H9 (cell line): ENCODE measurements at regions not wholly inside any gene's neighbourhood (a gene's known extent, or its start where the extent isn't known, plus 50 kb on each side); places are given as distances from the start of the nearest gene placed in this dataset.

Source experiments
- DNase-seq: peaks from one replicate; pipeline ENCODE4 v3.0.0-alpha.2; 2017
- H2AFZ ChIP-seq: one replicate; pipeline ENCODE4 v1.6.1; 2013; ENCODE audit warnings: mild to moderate bottlenecking, low read length, control low read depth, moderate library complexity
- H2AK5ac ChIP-seq: 2 replicates; pipeline ENCODE4 v1.6.1; 2013; ENCODE audit warnings: low read length, control low read depth, mixed read lengths; ENCODE audit not compliant: insufficient read length
- H2BK120ac ChIP-seq: one replicate; pipeline ENCODE4 v1.6.1; 2013; ENCODE audit warnings: low read depth, mild to moderate bottlenecking, low read length, control low read depth, inconsistent platforms; ENCODE audit not compliant: poor library complexity, severe bottlenecking
- H2BK12ac ChIP-seq: 2 replicates; pipeline ENCODE4 v1.6.1; 2013; ENCODE audit warnings: low read length, control low read depth, mixed read lengths, low read depth; ENCODE audit not compliant: insufficient read length
- H2BK15ac ChIP-seq: 2 replicates; pipeline ENCODE4 v1.6.1; 2013; ENCODE audit warnings: low read depth, low read length, control low read depth
- H2BK20ac ChIP-seq: one replicate; pipeline ENCODE4 v1.6.1; 2013; ENCODE audit warnings: low read depth, mild to moderate bottlenecking, low read length, control low read depth, inconsistent platforms; ENCODE audit not compliant: poor library complexity, severe bottlenecking
- H2BK5ac ChIP-seq: 2 replicates; pipeline ENCODE4 v1.6.1; 2013; ENCODE audit warnings: low read length, control low read depth, mixed read lengths; ENCODE audit not compliant: insufficient read length
- H3K14ac ChIP-seq: 2 replicates; pipeline ENCODE4 v1.6.1; 2013; ENCODE audit warnings: low read length, control low read depth; ENCODE audit not compliant: insufficient read depth
- H3K18ac ChIP-seq: 2 replicates; pipeline ENCODE4 v1.6.1; 2013; ENCODE audit warnings: low read depth, mild to moderate bottlenecking, mixed read lengths, low read length, control low read depth; ENCODE audit not compliant: insufficient read length
- H3K23ac ChIP-seq: 2 replicates; pipeline ENCODE4 v1.6.1; 2013; ENCODE audit warnings: low read length, control low read depth, mixed read lengths, low read depth; ENCODE audit not compliant: insufficient read length
- H3K23me2 ChIP-seq: 2 replicates; pipeline ENCODE4 v1.6.1; 2013; ENCODE audit warnings: low read depth, mild to moderate bottlenecking, mixed read lengths, low read length, control low read depth; ENCODE audit not compliant: insufficient read length, poor library complexity, severe bottlenecking
- H3K27ac ChIP-seq: 2 replicates; pipeline ENCODE4 v1.5.1; 2013; ENCODE audit warnings: low read length, control low read depth, mixed read lengths, low read depth; ENCODE audit not compliant: insufficient read length
- H3K27me3 ChIP-seq: 2 replicates; pipeline ENCODE4 v1.6.1; 2013; ENCODE audit warnings: low read length, control low read depth, inconsistent platforms; ENCODE audit not compliant: insufficient read depth
- H3K4ac ChIP-seq: 2 replicates; pipeline ENCODE4 v1.6.1; 2013; ENCODE audit warnings: low read depth, mild to moderate bottlenecking, control low read depth, inconsistent platforms, low read length, moderate library complexity
- H3K4me1 ChIP-seq: 2 replicates; pipeline ENCODE4 v1.6.1; 2013; ENCODE audit warnings: low read length, control low read depth, inconsistent platforms; ENCODE audit not compliant: insufficient read depth
- H3K4me2 ChIP-seq: 2 replicates; pipeline ENCODE4 v1.6.1; 2013; ENCODE audit warnings: low read length, control low read depth, mixed read lengths; ENCODE audit not compliant: insufficient read length, insufficient read depth
- H3K56ac ChIP-seq: 2 replicates; pipeline ENCODE4 v1.6.1; 2013; ENCODE audit warnings: low read depth, mild to moderate bottlenecking, mixed read lengths, low read length, control low read depth; ENCODE audit not compliant: insufficient read length
- H3K79me1 ChIP-seq: 2 replicates; pipeline ENCODE4 v1.6.1; 2013; ENCODE audit warnings: low read depth, mild to moderate bottlenecking, moderate library complexity, low read length, control low read depth, inconsistent platforms; ENCODE audit not compliant: insufficient read depth, poor library complexity, severe bottlenecking
- H3K79me2 ChIP-seq: 2 replicates; pipeline ENCODE4 v1.6.1; 2013; ENCODE audit warnings: low read length, control low read depth, inconsistent platforms; ENCODE audit not compliant: insufficient read depth
- H3K9ac ChIP-seq: 2 replicates; pipeline ENCODE4 v1.6.1; 2013; ENCODE audit warnings: low read length, control low read depth, mixed read lengths; ENCODE audit not compliant: insufficient read length; ENCODE audit errors: extremely low read depth
- H3K9me3 ChIP-seq: one replicate; pipeline ENCODE4 v1.6.1; 2013; ENCODE audit warnings: low read depth, low read length, inconsistent platforms; ENCODE audit not compliant: control insufficient read depth
- H3T11ph ChIP-seq: one replicate; pipeline ENCODE4 v1.6.1; 2013; ENCODE audit warnings: mild to moderate bottlenecking, low read length, control low read depth, inconsistent platforms
- H4K20me1 ChIP-seq: one replicate; pipeline ENCODE4 v1.6.1; 2013; ENCODE audit not compliant: control insufficient read depth, insufficient read length, insufficient read depth
- H4K5ac ChIP-seq: 2 replicates; pipeline ENCODE4 v1.6.1; 2013; ENCODE audit warnings: low read depth, mild to moderate bottlenecking, mixed read lengths, low read length, control low read depth; ENCODE audit not compliant: insufficient read length
- H4K8ac ChIP-seq: replicated peaks from 2 replicates; pipeline ENCODE4 v1.6.1; 2013; ENCODE audit warnings: low read length, control low read depth, mixed read lengths, low read depth; ENCODE audit not compliant: insufficient read length
- H4K91ac ChIP-seq: 2 replicates; pipeline ENCODE4 v1.6.1; 2013; ENCODE audit warnings: low read depth, mild to moderate bottlenecking, moderate library complexity, mixed read lengths, low read length, control low read depth; ENCODE audit not compliant: insufficient read length
- H3K27ac Mint-ChIP-seq, 3 experiments: 2 replicates in 2 of 3; 3 replicates in 1 of 3; pipeline ENCODE4 v1.8.0; 2020 to 2021; ENCODE audit warnings: mixed read lengths in 3 of 3, mild to moderate bottlenecking in 1 of 3, moderate library complexity in 1 of 3
- H3K27me3 Mint-ChIP-seq: 2 replicates; pipeline ENCODE4 v1.8.0; 2021; ENCODE audit warnings: low read depth, mild to moderate bottlenecking, moderate library complexity, mixed read lengths
- H3K36me3 Mint-ChIP-seq, 3 experiments: 2 replicates in 2 of 3; 3 replicates in 1 of 3; pipeline ENCODE4 v1.8.0; 2020 to 2021; ENCODE audit warnings: low read depth in 3 of 3, mixed read lengths in 3 of 3; ENCODE audit not compliant: insufficient read depth in 1 of 3
- H3K4me1 Mint-ChIP-seq, 2 experiments: 2 replicates each; pipeline ENCODE4 v1.8.0; 2020; ENCODE audit warnings: mixed read lengths in 2 of 2
- H3K4me3 Mint-ChIP-seq, 2 experiments: 2 replicates in 1 of 2; 3 replicates in 1 of 2; pipeline ENCODE4 v1.8.0; 2020 to 2021; ENCODE audit warnings: mild to moderate bottlenecking in 2 of 2, mixed read lengths in 2 of 2, moderate library complexity in 1 of 2
- H3K9me3 Mint-ChIP-seq, 2 experiments: 2 replicates in 1 of 2; 3 replicates in 1 of 2; pipeline ENCODE4 v1.8.0; 2020; ENCODE audit warnings: mild to moderate bottlenecking in 2 of 2, mixed read lengths in 2 of 2, moderate library complexity in 1 of 2
- CTCF ChIP-seq: fragments of 200-600 bp; sonication (generic); conservative IDR thresholded peaks from 3 replicates; pipeline ENCODE4 v1.8.0; 2021; ENCODE audit warnings: antibody characterized with exemption, mild to moderate bottlenecking
- WGBS: extraction: QIAGEN DNeasy Blood & Tissue Kit; methylation state at CpG from one replicate; pipeline ENCODE4 v1.1.7; 2013; ENCODE audit warnings: missing lambda C conversion rate, low lambda C conversion rate, mixed read lengths; ENCODE audit not compliant: insufficient read length; ENCODE audit errors: extremely low coverage; 5-methylcytosine and 5-hydroxymethylcytosine counted together

GRCh38 chr10:58969576-58969975, 206.9 kb upstream of the PHYHIPL start:
- Histone ChIP-seq H2BK5ac (no peak overlapping the region), H3K9me3 (no peaks in the 10 kb centered on the region), H3K79me2 (no peaks in the 10 kb centered on the region), H3K27me3 (peaks cover 5% of the 10 kb centered on the region; the same call in 1 of the 2 replicates), H2BK120ac (no peak overlapping the region), H4K8ac (no peak overlapping the region), H3K56ac (no peak overlapping the region), H3K79me1 (no peaks in the 10 kb centered on the region), H3K14ac (no peak overlapping the region), H4K20me1 (no peaks in the 10 kb centered on the region), H2BK15ac (no peak overlapping the region), H2BK20ac (no peak overlapping the region), H4K91ac (no peak overlapping the region), H2AK5ac (no peak overlapping the region), H2BK12ac (no peak overlapping the region), H3K18ac (no peak overlapping the region), H2AFZ (no peak overlapping the region), H3K4me2 (no peak overlapping the region), H3K23ac (no peak overlapping the region), H3K27ac (no peak overlapping the region), H3K23me2 (peaks cover 5% of the 10 kb centered on the region), H4K5ac (no peak overlapping the region), H3K4ac (no peak overlapping the region), H3K9ac (no peak overlapping the region), H3T11ph (no peak overlapping the region), H3K4me1 (0 out of 2 replicates have a peak, but pooled peaks cover 5% of the 10 kb centered on the region)
- H3K27me3 Mint-ChIP-seq, result peaks cover 74% of the 10 kb centered on the region
- TF ChIP-seq CTCF, result no peak
- peaks cover 41 to 46% of the 10 kb centered on the region in 2 experiments for H3K4me1 Mint-ChIP-seq
- H3K36me3 Mint-ChIP-seq, result peaks cover 0 to 2% (median 0%) of the 10 kb centered on the region in 3 experiments; a peak in 1 of 7 replicates
- no peak overlapping the region for H3K27ac Mint-ChIP-seq
- DNase-seq, result no peak
- peaks cover 3% of the 10 kb centered on the region in 2 experiments; a peak in 2 of 5 replicates for H3K9me3 Mint-ChIP-seq
- H3K4me3 Mint-ChIP-seq, result no peak overlapping the region
- WGBS, result no CpG with 5 or more reads among the region's 1 CpG
